ENCODE measurements at regions not wholly inside any gene's neighbourhood (a gene's known extent, or its start where the extent isn't known, plus 50 kb on each side); places are given as distances from the start of the nearest gene placed in this dataset.

DNA sequence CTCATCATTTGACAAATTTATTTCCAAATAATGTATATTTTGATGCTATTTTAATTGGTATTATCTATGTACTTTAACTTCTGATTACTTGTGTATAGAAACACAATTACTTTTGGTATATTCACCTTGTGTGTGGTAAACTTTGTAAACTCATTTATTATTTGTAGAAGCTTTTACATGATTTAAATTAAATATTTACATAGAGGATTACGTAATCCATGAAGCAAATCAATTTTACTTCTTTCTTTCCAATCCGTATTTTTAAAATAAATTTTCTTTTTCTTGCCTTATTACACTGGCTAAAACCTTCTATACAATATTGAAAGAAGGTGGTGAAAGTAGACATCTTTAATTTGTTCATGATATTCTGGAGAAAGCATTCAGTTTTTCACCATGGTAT is 540.2 kb downstream of the MMUT start:
- TF ChIP-seq, protein P1, sequence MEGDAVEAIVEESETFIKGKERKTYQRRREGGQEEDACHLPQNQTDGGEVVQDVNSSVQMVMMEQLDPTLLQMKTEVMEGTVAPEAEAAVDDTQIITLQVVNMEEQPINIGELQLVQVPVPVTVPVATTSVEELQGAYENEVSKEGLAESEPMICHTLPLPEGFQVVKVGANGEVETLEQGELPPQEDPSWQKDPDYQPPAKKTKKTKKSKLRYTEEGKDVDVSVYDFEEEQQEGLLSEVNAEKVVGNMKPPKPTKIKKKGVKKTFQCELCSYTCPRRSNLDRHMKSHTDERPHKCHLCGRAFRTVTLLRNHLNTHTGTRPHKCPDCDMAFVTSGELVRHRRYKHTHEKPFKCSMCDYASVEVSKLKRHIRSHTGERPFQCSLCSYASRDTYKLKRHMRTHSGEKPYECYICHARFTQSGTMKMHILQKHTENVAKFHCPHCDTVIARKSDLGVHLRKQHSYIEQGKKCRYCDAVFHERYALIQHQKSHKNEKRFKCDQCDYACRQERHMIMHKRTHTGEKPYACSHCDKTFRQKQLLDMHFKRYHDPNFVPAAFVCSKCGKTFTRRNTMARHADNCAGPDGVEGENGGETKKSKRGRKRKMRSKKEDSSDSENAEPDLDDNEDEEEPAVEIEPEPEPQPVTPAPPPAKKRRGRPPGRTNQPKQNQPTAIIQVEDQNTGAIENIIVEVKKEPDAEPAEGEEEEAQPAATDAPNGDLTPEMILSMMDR (IDR thresholded peaks at IDR 0.05; ENCODE audit: insufficient read depth, low read length) = no peak
- no peak for TF ChIP-seq POLR2AphosphoS5 (IDR thresholded peaks at IDR 0.05; ENCODE audit: low read depth)
- TF ChIP-seq GABPA (IDR thresholded peaks at IDR 0.05; ENCODE audit: low read depth) = no peak
- TF ChIP-seq, protein P2, sequence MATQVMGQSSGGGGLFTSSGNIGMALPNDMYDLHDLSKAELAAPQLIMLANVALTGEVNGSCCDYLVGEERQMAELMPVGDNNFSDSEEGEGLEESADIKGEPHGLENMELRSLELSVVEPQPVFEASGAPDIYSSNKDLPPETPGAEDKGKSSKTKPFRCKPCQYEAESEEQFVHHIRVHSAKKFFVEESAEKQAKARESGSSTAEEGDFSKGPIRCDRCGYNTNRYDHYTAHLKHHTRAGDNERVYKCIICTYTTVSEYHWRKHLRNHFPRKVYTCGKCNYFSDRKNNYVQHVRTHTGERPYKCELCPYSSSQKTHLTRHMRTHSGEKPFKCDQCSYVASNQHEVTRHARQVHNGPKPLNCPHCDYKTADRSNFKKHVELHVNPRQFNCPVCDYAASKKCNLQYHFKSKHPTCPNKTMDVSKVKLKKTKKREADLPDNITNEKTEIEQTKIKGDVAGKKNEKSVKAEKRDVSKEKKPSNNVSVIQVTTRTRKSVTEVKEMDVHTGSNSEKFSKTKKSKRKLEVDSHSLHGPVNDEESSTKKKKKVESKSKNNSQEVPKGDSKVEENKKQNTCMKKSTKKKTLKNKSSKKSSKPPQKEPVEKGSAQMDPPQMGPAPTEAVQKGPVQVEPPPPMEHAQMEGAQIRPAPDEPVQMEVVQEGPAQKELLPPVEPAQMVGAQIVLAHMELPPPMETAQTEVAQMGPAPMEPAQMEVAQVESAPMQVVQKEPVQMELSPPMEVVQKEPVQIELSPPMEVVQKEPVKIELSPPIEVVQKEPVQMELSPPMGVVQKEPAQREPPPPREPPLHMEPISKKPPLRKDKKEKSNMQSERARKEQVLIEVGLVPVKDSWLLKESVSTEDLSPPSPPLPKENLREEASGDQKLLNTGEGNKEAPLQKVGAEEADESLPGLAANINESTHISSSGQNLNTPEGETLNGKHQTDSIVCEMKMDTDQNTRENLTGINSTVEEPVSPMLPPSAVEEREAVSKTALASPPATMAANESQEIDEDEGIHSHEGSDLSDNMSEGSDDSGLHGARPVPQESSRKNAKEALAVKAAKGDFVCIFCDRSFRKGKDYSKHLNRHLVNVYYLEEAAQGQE (IDR thresholded peaks at IDR 0.05; ENCODE audit: insufficient replicate concordance, low read depth) = no peak
- no peak for TF ChIP-seq SPI1 (IDR thresholded peaks at IDR 0.05; ENCODE audit: borderline replicate concordance, low read depth)
